ENCODE measurements at regions not wholly inside any gene's neighbourhood (a gene's known extent, or its start where the extent isn't known, plus 50 kb on each side); places are given as distances from the start of the nearest gene placed in this dataset.

DNA sequence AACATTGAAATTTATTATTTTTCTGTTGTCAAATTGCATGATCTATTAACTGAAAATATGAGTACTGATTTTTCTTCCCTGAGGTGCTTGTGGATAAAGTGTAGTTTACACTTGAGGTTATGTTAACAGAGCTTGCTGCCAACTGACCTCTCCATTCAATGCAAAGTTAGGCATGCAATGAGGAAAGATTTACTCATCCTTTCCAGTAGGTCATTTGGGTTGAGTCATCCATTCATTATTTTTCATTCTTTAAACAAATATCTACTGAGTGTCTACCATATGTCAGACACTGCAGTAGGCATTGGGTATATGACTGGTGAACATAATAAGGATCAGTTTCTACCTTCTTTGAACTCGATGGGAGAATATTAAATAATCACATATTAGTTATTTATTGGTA is 604.1 kb downstream of the EDEM1 start:
- Histone ChIP-seq H3K9me3 (ENCODE audit: control insufficient read depth in 2 of 2, low read length in 2 of 2) (no peaks in the 10 kb centered on the region), H3K4me3 (ENCODE audit: low read depth, low read length) (no peak overlapping the region), H3K4me1 (ENCODE audit: control insufficient read depth, insufficient read depth, low read length, poor library complexity, severe bottlenecking) (no peaks in the 10 kb centered on the region), H3K27me3 (ENCODE audit: control insufficient read depth, insufficient read depth, low read length) (no peaks in the 10 kb centered on the region), H3K27ac (ENCODE audit: insufficient read depth, low read length, poor library complexity, severe bottlenecking) (no peak overlapping the region), H3K36me3 (ENCODE audit: control insufficient read depth, insufficient read depth, low read length) (no peaks in the 10 kb centered on the region)
- ATAC-seq (ENCODE audit: low read depth in 2 of 2) (no peak), DNase-seq (no peak)
- Mint-ChIP-seq H3K27me3 (no peaks in the 10 kb centered on the region), H3K27ac (no peak overlapping the region), H3K36me3 (no peaks in the 10 kb centered on the region), H3K4me3 (no peak overlapping the region), H3K4me1 (no peaks in the 10 kb centered on the region), H3K9me3 (peaks cover 0 to 10% (median 0%) of the 10 kb centered on the region in 7 donors)

DNA sequence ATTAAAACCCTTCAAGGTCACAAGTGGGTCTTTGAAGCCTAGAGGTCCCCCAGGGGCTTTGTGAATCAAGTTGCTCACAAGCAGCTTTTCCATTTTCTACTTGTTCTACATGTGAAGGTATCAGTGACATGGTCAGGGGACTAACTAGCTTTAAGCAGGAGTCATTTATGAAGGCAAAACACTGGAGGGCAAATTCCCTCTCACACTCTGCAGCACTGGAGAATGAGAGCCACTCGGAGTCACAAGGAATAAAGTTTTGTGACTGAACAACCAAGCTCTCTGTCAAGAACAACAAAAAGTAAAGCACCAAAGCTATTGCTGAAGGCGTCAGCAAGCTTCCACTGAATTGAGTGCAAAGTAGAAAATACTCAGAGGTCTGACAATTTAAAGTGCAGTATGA is 609.0 kb downstream of the EDEM1 start:
- H3K27me3 Mint-ChIP-seq: no peaks in the 10 kb centered on the region
- Histone ChIP-seq H3K4me3 (ENCODE audit: low read depth, low read length) (no peak overlapping the region), H3K27me3 (ENCODE audit: control insufficient read depth, insufficient read depth, low read length) (no peaks in the 10 kb centered on the region), H3K36me3 (ENCODE audit: control insufficient read depth, insufficient read depth, low read length) (no peaks in the 10 kb centered on the region), H3K27ac (ENCODE audit: insufficient read depth, low read length, poor library complexity, severe bottlenecking) (no peak overlapping the region), H3K9me3 (ENCODE audit: control insufficient read depth in 2 of 2, low read length in 2 of 2) (no peaks in the 10 kb centered on the region), H3K4me1 (ENCODE audit: control insufficient read depth, insufficient read depth, low read length, poor library complexity, severe bottlenecking) (no peaks in the 10 kb centered on the region)
- no peaks in the 10 kb centered on the region for H3K36me3 Mint-ChIP-seq
- H3K4me3 Mint-ChIP-seq: no peak overlapping the region
- no peak overlapping the region for H3K27ac Mint-ChIP-seq
- no peaks in the 10 kb centered on the region for H3K4me1 Mint-ChIP-seq
- ATAC-seq (ENCODE audit: low read depth in 2 of 2): no peak
- no peak for DNase-seq
- H3K9me3 Mint-ChIP-seq: peaks cover 0 to 3% (median 0%) of the 10 kb centered on the region in 7 donors

DNA sequence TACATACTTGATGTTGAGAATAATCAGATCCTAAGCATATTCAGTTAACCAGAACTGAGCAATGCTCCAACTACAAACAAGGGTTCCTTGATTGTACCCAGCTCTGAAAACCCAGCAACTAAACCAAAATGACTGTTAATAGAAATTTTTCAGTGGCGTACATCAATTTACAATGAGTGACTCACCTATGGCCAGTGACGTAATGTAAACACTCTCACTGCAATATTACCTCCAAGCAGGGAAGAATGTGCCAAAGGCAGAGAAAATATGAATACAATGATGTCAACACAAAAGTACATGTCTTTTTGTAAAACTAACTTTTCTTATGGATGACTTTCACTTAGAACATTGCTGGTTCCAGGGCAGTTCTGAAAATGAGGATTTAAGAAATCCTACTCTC is 611.3 kb downstream of the EDEM1 start:
- Mint-ChIP-seq H3K4me1 (no peaks in the 10 kb centered on the region), H3K27ac (no peak overlapping the region), H3K36me3 (no peaks in the 10 kb centered on the region), H3K4me3 (no peak overlapping the region), H3K9me3 (peaks cover 0 to 4% (median 0%) of the 10 kb centered on the region in 7 donors), H3K27me3 (no peaks in the 10 kb centered on the region)
- DNase-seq: no peak
- ATAC-seq (ENCODE audit: low read depth in 2 of 2): no peak
- Histone ChIP-seq H3K27ac (ENCODE audit: insufficient read depth, low read length, poor library complexity, severe bottlenecking) (no peak overlapping the region), H3K9me3 (ENCODE audit: control insufficient read depth in 2 of 2, low read length in 2 of 2) (no peaks in the 10 kb centered on the region), H3K36me3 (ENCODE audit: control insufficient read depth, insufficient read depth, low read length) (no peaks in the 10 kb centered on the region), H3K4me1 (ENCODE audit: control insufficient read depth, insufficient read depth, low read length, poor library complexity, severe bottlenecking) (no peaks in the 10 kb centered on the region), H3K4me3 (ENCODE audit: low read depth, low read length) (no peak overlapping the region), H3K27me3 (ENCODE audit: control insufficient read depth, insufficient read depth, low read length) (no peaks in the 10 kb centered on the region)

DNA sequence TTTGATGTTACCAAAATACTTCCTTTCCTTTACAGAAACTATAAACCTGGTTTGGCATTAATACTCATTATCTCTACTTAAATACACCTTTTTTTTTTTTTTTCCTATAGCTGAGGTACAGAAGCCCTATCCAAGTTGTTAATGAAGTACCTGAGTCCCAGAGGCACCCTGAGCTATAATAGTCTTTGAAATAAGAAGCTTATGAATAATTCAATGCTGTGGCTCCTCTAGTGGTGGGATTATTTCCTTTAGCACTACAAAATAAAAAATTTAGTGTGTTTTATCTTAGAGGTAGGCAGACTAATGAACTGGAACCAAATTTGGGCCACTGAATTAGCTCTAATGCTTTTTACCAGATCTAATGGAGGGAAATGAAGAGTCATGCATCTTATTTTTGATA is 611.9 kb downstream of the EDEM1 start:
- Mint-ChIP-seq H3K27ac (no peak overlapping the region), H3K36me3 (no peaks in the 10 kb centered on the region), H3K4me1 (no peaks in the 10 kb centered on the region), H3K27me3 (no peaks in the 10 kb centered on the region), H3K9me3 (peaks cover 0 to 4% (median 0%) of the 10 kb centered on the region in 7 donors), H3K4me3 (no peak overlapping the region)
- Histone ChIP-seq H3K9me3 (ENCODE audit: control insufficient read depth in 2 of 2, low read length in 2 of 2) (no peaks in the 10 kb centered on the region), H3K4me3 (ENCODE audit: low read depth, low read length) (no peak overlapping the region), H3K4me1 (ENCODE audit: control insufficient read depth, insufficient read depth, low read length, poor library complexity, severe bottlenecking) (no peaks in the 10 kb centered on the region), H3K27me3 (ENCODE audit: control insufficient read depth, insufficient read depth, low read length) (no peaks in the 10 kb centered on the region), H3K36me3 (ENCODE audit: control insufficient read depth, insufficient read depth, low read length) (no peaks in the 10 kb centered on the region), H3K27ac (ENCODE audit: insufficient read depth, low read length, poor library complexity, severe bottlenecking) (no peak overlapping the region)
- no peak for DNase-seq
- no peak for ATAC-seq (ENCODE audit: low read depth in 2 of 2)

DNA sequence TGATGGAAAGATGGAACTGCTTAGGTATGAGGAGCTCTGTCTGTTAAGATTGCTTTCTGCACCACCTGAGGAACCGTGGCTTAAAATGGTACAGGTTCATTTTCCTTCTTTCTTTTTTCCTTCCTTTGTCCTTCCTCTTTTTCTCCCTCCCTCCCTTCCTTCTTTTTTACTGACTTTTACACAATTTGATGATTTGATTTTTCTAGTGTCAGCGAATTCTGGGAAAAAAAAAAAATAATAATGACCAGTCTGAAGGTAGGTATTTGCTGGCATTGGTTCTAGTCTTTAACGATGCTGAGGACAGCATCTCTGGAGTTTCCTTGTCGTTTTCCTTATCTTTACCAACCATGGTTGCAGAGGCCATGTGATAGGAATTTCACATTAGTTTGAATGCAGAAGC is 613.5 kb downstream of the EDEM1 start:
- no peaks in the 10 kb centered on the region for H3K4me1 Mint-ChIP-seq
- DNase-seq (no peak), ATAC-seq (ENCODE audit: low read depth in 2 of 2) (no peak)
- no peak overlapping the region for H3K4me3 ChIP-seq (ENCODE audit: low read depth, low read length)
- H3K36me3 Mint-ChIP-seq: no peaks in the 10 kb centered on the region
- H3K27me3 Mint-ChIP-seq: no peaks in the 10 kb centered on the region
- H3K27ac Mint-ChIP-seq: no peak overlapping the region
- no peak overlapping the region for H3K4me3 Mint-ChIP-seq
- H3K9me3 Mint-ChIP-seq: peaks cover 0 to 4% (median 0%) of the 10 kb centered on the region in 7 donors
- H3K27me3 ChIP-seq (ENCODE audit: control insufficient read depth, insufficient read depth, low read length): no peaks in the 10 kb centered on the region
- no peaks in the 10 kb centered on the region for H3K4me1 ChIP-seq (ENCODE audit: control insufficient read depth, insufficient read depth, low read length, poor library complexity, severe bottlenecking)
- H3K36me3 ChIP-seq (ENCODE audit: control insufficient read depth, insufficient read depth, low read length): no peaks in the 10 kb centered on the region
- no peaks in the 10 kb centered on the region for H3K9me3 ChIP-seq (ENCODE audit: control insufficient read depth in 2 of 2, low read length in 2 of 2)
- H3K27ac ChIP-seq (ENCODE audit: insufficient read depth, low read length, poor library complexity, severe bottlenecking): no peak overlapping the region

DNA sequence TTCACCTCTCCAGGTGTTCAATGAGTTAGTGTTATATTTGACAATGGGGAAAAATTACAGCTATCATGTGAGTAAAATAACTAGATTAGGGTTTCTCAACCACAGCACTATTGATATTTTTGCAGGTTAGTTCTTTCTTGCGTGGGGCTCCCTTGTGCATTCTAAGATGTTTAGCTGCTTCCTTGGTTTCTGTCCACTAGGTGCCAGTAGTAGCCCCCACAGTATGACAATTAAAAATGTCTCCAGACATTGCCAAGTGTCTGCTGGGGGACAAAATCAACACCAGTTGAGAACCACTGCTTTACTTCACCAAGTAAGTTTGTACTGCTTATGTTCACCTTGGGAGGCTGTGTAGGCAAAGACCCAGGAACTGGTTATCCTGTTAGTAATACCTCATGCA is 618.7 kb downstream of the EDEM1 start:
- no peaks in the 10 kb centered on the region for H3K9me3 ChIP-seq (ENCODE audit: control insufficient read depth in 2 of 2, low read length in 2 of 2)
- H3K4me1 ChIP-seq (ENCODE audit: control insufficient read depth, insufficient read depth, low read length, poor library complexity, severe bottlenecking): no peaks in the 10 kb centered on the region
- Mint-ChIP-seq H3K9me3 (peaks cover 0 to 6% (median 0%) of the 10 kb centered on the region in 7 donors), H3K27me3 (no peaks in the 10 kb centered on the region), H3K27ac (no peak overlapping the region), H3K4me3 (no peak overlapping the region), H3K4me1 (no peaks in the 10 kb centered on the region), H3K36me3 (no peaks in the 10 kb centered on the region)
- H3K36me3 ChIP-seq (ENCODE audit: control insufficient read depth, insufficient read depth, low read length): no peaks in the 10 kb centered on the region
- H3K27me3 ChIP-seq (ENCODE audit: control insufficient read depth, insufficient read depth, low read length): no peaks in the 10 kb centered on the region
- no peak overlapping the region for H3K27ac ChIP-seq (ENCODE audit: insufficient read depth, low read length, poor library complexity, severe bottlenecking)
- no peak overlapping the region for H3K4me3 ChIP-seq (ENCODE audit: low read depth, low read length)
- ATAC-seq (ENCODE audit: low read depth in 2 of 2) (no peak), DNase-seq (no peak)

DNA sequence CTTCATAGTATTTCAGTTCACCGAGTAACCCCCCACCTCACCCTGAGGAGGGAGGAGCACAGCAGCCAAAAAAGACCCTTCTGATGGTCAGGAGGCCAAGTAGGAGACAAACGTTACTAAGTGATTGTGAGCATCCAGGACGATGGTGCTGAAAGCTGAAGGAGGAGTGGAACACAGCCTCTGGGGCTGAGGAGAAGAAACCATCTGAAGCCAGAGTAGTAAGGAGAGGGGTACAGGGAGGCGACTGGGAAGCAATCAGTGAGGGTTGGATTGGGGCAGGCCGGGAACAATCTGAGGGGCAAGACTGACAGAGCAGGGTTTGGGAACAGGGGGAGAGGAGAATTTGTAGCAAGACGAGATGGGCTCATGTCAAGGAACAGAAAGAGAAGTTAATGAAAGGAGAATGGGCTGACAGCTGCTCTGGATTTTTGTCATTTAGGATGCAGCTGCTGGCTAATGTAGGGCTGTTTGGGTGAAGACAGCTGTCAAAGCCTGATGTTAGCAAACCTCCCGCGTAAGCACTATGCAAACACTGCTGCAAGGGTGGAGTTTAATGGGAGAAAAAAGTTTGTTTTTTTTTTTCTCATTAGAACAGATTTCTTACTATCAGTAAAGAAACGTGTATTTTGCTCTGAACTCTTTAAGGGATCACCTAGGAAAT is 622.2 kb downstream of the EDEM1 start:
- H3K9me3 Mint-ChIP-seq: peaks cover 0 to 2% (median 2%) of the 10 kb centered on the region in 7 donors
- no peak overlapping the region for H3K27ac ChIP-seq (ENCODE audit: insufficient read depth, low read length, poor library complexity, severe bottlenecking)
- H3K27ac Mint-ChIP-seq: no peak overlapping the region
- no peaks in the 10 kb centered on the region for H3K27me3 ChIP-seq (ENCODE audit: control insufficient read depth, insufficient read depth, low read length)
- ATAC-seq (ENCODE audit: low read depth in 2 of 2): no peak
- H3K27me3 Mint-ChIP-seq: no peaks in the 10 kb centered on the region
- H3K36me3 ChIP-seq (ENCODE audit: control insufficient read depth, insufficient read depth, low read length): no peaks in the 10 kb centered on the region
- H3K9me3 ChIP-seq (ENCODE audit: control insufficient read depth in 2 of 2, low read length in 2 of 2): no peaks in the 10 kb centered on the region
- DNase-seq: no peak
- H3K36me3 Mint-ChIP-seq: no peaks in the 10 kb centered on the region
- no peak overlapping the region for H3K4me3 ChIP-seq (ENCODE audit: low read depth, low read length)
- no peak overlapping the region for H3K4me3 Mint-ChIP-seq
- H3K4me1 ChIP-seq (ENCODE audit: control insufficient read depth, insufficient read depth, low read length, poor library complexity, severe bottlenecking): no peaks in the 10 kb centered on the region
- no peaks in the 10 kb centered on the region for H3K4me1 Mint-ChIP-seq

DNA sequence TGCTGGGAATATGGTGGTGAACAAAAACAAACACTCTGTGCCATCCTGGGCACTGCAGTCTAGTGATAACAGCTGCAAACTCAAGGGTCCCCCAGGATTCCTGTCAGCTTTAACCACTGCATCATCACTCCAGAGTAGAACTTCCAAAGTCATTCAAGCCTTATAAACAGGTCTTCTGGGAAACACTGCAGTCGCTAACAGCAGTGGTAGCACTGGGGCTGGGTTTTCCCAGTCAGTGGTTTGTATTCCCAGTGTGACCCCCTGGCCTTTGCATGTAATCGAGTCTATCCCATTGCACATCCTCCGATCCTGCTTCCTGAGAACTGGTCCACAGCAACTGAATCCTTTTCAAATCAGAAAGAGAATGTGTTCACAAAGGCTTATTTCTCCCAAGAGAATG is 623.5 kb downstream of the EDEM1 start:
- no peak for ATAC-seq (ENCODE audit: low read depth in 2 of 2)
- no peak for DNase-seq
- H3K4me1 ChIP-seq (ENCODE audit: control insufficient read depth, insufficient read depth, low read length, poor library complexity, severe bottlenecking): no peaks in the 10 kb centered on the region
- H3K4me3 ChIP-seq (ENCODE audit: low read depth, low read length): no peak overlapping the region
- H3K27me3 Mint-ChIP-seq: no peaks in the 10 kb centered on the region
- H3K9me3 ChIP-seq (ENCODE audit: control insufficient read depth in 2 of 2, low read length in 2 of 2): no peaks in the 10 kb centered on the region
- H3K9me3 Mint-ChIP-seq: peaks cover 0 to 2% (median 2%) of the 10 kb centered on the region in 7 donors
- H3K27ac ChIP-seq (ENCODE audit: insufficient read depth, low read length, poor library complexity, severe bottlenecking): no peak overlapping the region
- H3K4me3 Mint-ChIP-seq: no peak overlapping the region
- no peaks in the 10 kb centered on the region for H3K36me3 ChIP-seq (ENCODE audit: control insufficient read depth, insufficient read depth, low read length)
- no peaks in the 10 kb centered on the region for H3K36me3 Mint-ChIP-seq
- H3K27ac Mint-ChIP-seq: no peak overlapping the region
- no peaks in the 10 kb centered on the region for H3K4me1 Mint-ChIP-seq
- H3K27me3 ChIP-seq (ENCODE audit: control insufficient read depth, insufficient read depth, low read length): no peaks in the 10 kb centered on the region

Data from CD4-positive, CD25-positive, alpha-beta regulatory T cell (primary cell).